Mucosa of descending colon (tissue), 3 donors: ENCODE measurements at regions not wholly inside any gene's neighbourhood (a gene's known extent, or its start where the extent isn't known, plus 50 kb on each side); places are given as distances from the start of the nearest gene placed in this dataset.

Experiments used
- ATAC-seq: fragments of 200-7000 bp; cut with Tn5 transposase; one replicate; pipeline ENCODE4 v1.9.1; 2020; ENCODE audit warnings: mild to moderate bottlenecking, moderate library complexity
- DNase-seq, 3 donors: peaks; one replicate each; pipeline ENCODE4 v3.0.0-alpha.2; 2020
- H3K36me3 ChIP-seq: fragments of 200-600 bp; one replicate; pipeline ENCODE4 v1.8.0; 2021; ENCODE audit warnings: low read depth, mild to moderate bottlenecking
- H3K4me1 ChIP-seq: fragments of 200-600 bp; one replicate; pipeline ENCODE4 v1.8.0; 2021; ENCODE audit warnings: low read depth, mild to moderate bottlenecking
- H3K4me3 ChIP-seq: fragments of 200-600 bp; one replicate; pipeline ENCODE4 v1.8.0; 2021; ENCODE audit warnings: mild to moderate bottlenecking
- H3K9me3 ChIP-seq: fragments of 200-600 bp; one replicate; pipeline ENCODE4 v1.8.0; 2021; ENCODE audit warnings: mild to moderate bottlenecking
- intact Hi-C, 2 donors: fragments of 100-400 bp; cut with DNase I in 1 of 2; cut with micrococcal nuclease in 1 of 2; formaldehyde crosslinking; loops; one replicate each; pipeline versions ENCODE4 v1.11.0 to v1.11.1; 2022; cut with DNase I, micrococcal nuclease
- TF ChIP-seq, protein P1 (sequence below): fragments of 200-600 bp; IDR thresholded peaks from one replicate; pipeline ENCODE4 v1.8.0; 2022; ENCODE audit warnings: antibody characterized with exemption, mild to moderate bottlenecking
- donor health status: DM: no; HTN: no; CAD: no; lungs with moderate emphysema.
- donor health status: DM: no; HTN: no; CAD: no.
- donor health status: DM: no; HTN: yes; CAD: no.

GRCh38 chr2:196511258-196512168 is 128.0 kb upstream of the CCDC150 start:
- H3K4me3 ChIP-seq: no peak overlapping the region
- TF ChIP-seq, protein P1, sequence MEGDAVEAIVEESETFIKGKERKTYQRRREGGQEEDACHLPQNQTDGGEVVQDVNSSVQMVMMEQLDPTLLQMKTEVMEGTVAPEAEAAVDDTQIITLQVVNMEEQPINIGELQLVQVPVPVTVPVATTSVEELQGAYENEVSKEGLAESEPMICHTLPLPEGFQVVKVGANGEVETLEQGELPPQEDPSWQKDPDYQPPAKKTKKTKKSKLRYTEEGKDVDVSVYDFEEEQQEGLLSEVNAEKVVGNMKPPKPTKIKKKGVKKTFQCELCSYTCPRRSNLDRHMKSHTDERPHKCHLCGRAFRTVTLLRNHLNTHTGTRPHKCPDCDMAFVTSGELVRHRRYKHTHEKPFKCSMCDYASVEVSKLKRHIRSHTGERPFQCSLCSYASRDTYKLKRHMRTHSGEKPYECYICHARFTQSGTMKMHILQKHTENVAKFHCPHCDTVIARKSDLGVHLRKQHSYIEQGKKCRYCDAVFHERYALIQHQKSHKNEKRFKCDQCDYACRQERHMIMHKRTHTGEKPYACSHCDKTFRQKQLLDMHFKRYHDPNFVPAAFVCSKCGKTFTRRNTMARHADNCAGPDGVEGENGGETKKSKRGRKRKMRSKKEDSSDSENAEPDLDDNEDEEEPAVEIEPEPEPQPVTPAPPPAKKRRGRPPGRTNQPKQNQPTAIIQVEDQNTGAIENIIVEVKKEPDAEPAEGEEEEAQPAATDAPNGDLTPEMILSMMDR: no peak
- no peaks in the 10 kb centered on the region for H3K4me1 ChIP-seq
- no peaks in the 10 kb centered on the region for H3K36me3 ChIP-seq
- intact Hi-C loops: no loop called here
- no peaks in the 10 kb centered on the region for H3K9me3 ChIP-seq
- ATAC-seq: no peak
- no peak for DNase-seq

GRCh38 chr2:196513796-196514526 is 125.6 kb upstream of the CCDC150 start:
- no peaks in the 10 kb centered on the region for H3K36me3 ChIP-seq
- ATAC-seq: no peak
- TF ChIP-seq, protein P1: no peak
- H3K4me1 ChIP-seq: no peaks in the 10 kb centered on the region
- H3K4me3 ChIP-seq: no peak overlapping the region
- no peaks in the 10 kb centered on the region for H3K9me3 ChIP-seq
- intact Hi-C loops: no loop called here
- DNase-seq: no peak

- no peak overlapping the region for H3K4me3 ChIP-seq
- intact Hi-C loops: no loop called here
- H3K36me3 ChIP-seq: no peaks in the 10 kb centered on the region
- no peak for DNase-seq
- TF ChIP-seq, protein P1: no peak
- H3K9me3 ChIP-seq: no peaks in the 10 kb centered on the region
- no peaks in the 10 kb centered on the region for H3K4me1 ChIP-seq
- no peak for ATAC-seq
These were observed 124.9 kb upstream of the CCDC150 start for GRCh38 chr2:196514641-196515040.

- DNase-seq: no peak
- TF ChIP-seq, protein P1: no peak
- no peak for ATAC-seq
- Histone ChIP-seq H3K9me3 (no peaks in the 10 kb centered on the region), H3K4me1 (no peaks in the 10 kb centered on the region), H3K36me3 (no peaks in the 10 kb centered on the region), H3K4me3 (no peak overlapping the region)
- intact Hi-C loops: no loop called here
These were observed 124.5 kb upstream of the CCDC150 start for GRCh38 chr2:196515051-196515450.

DNA sequence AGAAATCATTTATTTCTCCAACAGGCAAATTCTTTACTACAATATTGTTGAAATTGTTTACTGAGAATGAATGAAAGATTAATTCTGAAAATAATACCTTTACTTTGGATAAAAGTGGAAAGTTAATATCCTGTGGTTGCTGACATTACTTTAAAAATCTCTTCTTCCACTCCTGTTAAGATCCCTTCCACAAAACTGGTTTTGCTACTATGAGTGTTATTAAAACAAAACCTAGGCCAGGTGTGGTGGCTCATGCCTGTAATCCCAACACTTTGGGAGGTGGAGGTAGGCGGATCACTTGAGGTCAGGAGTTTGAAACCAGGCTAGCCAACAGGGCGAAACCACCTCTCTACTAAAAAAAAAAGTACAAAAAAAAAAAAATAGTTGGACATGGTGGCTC is 123.9 kb upstream of the CCDC150 start:
- intact Hi-C loops: no loop called here
- ATAC-seq: no peak
- Histone ChIP-seq H3K4me3 (no peak overlapping the region), H3K9me3 (no peaks in the 10 kb centered on the region), H3K36me3 (no peaks in the 10 kb centered on the region), H3K4me1 (no peaks in the 10 kb centered on the region)
- DNase-seq: no peak
- TF ChIP-seq, protein P1: no peak
